GM19351 (cell line): ENCODE measurements at regions not wholly inside any gene's neighbourhood (a gene's known extent, or its start where the extent isn't known, plus 50 kb on each side); places are given as distances from the start of the nearest gene placed in this dataset.
"Not testable (repeated sequence)": the region's sequence is repeated elsewhere in the genome, so short reads cannot be mapped to it uniquely, and the experiment has no call there.

ENCODE experiments used
- ATAC-seq: cut with Tn5 transposase; IDR thresholded peaks from one replicate; pipeline ENCODE4 v1.9.1; 2021; ENCODE audit warnings: mild to moderate bottlenecking, moderate library complexity; ENCODE audit not compliant: unreplicated experiment

GRCh38 chr18:39238981-39239660 is 1673.5 kb upstream of the CELF4 start:
- ATAC-seq = no peak

DNA sequence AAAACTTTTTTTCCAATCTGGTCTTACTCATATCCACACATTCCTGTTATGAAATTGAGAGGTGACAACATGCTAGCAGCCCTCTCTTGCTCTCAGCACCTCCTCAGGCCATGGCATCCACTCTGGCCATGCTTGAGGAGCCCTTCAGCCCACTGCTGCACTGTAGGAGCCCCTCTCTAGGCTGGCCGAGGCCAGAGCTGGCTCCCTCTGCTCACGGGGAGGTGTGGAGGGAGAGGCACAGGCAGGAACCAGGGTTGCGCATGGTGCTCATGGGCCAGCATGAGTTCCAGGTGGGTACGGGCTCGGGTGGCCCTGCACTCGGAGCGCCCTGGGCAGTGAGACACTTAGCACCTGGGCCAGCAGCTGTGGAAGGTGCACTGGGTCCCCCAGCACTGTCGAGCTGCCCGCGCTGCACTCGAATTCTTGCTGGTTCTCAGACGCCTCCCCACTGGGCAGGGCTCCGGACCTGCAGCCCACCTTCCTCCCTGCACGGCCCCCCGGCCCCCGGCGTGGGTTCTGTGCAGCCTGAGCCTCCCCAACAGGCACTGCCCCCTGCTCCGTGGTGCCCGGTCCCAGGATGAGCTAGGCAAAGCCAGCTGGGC is 1669.6 kb upstream of the CELF4 start:
- ATAC-seq = no peak

DNA sequence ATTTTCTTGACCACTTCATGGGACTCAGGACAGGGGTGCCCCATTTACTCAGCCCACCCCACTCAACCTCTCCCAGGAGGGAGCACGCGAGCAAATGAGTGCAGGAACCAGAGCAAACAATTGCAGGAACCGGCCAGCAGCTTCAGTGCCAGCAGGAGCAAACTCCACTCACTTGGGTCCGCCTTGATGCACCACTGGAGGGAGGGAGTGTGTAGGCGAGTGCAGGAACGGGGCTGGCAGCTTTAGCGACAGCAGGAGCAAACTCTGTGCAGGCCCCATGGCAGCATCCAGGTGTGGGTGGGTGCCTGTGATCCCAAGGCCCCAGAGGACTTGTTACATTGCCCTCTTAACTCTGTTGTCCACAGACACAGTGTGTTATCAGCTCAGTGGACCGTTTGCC is 1667.3 kb upstream of the CELF4 start:
- no peak for ATAC-seq

GRCh38 chr18:39232490-39232889 is 1666.9 kb upstream of the CELF4 start:
- ATAC-seq = no peak

DNA sequence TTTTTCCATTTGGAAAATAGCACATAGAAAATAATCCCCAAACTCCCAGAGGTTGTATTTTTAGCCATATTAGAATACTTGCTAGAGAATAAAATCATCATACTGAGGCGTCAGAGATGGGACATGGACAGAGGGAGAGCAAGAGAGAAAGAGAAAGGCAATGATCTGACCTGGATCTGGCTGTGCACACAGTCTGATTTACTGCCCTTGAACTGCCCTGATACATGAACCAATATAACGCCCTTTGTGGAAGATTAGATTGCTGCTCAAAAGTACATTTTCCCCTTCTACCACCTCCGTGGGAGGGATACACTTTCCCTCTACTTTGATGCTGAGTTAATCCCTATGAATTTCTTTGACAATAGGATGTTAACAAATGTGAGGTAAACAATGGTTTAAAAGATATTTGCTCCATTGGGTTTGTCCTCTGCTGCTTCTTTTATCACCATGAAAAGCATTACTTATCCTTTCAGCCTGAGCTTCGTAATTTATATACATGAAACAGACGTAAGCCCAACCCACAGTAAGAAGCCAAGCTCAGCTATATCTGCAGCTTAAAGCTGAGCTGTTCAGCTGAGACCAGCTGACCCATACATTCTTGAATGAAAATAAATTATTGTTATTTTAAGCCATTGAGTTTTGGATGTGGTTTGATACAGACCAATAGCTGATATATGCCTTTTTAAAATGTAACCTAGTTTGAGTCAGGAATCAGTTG is 1664.6 kb upstream of the CELF4 start:
- no peak for ATAC-seq

- not testable (repeated sequence) for ATAC-seq
These were observed 1662.2 kb upstream of the CELF4 start for GRCh38 chr18:39227769-39228168.

GRCh38 chr18:39225373-39225772 is 1659.8 kb upstream of the CELF4 start:
- ATAC-seq = no peak

DNA sequence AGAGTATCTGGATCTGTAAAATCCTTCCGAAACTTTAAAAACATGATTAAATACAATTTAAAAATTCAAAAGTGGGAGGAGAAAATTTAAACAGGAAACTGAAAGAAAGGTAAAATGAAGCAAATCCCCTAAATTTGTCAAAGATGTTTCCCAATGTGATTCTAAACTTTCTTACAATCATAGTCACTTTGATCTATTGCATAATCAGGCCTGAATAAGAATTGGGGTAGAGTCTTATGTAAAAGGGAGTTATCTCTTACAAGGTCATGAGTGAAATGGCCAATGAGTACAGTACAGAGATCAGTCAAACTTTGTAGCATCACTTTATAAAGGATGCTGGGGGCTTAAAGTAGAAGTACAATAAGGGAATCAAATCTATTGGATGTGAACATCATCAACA is 1657.7 kb upstream of the CELF4 start:
- no peak for ATAC-seq

DNA sequence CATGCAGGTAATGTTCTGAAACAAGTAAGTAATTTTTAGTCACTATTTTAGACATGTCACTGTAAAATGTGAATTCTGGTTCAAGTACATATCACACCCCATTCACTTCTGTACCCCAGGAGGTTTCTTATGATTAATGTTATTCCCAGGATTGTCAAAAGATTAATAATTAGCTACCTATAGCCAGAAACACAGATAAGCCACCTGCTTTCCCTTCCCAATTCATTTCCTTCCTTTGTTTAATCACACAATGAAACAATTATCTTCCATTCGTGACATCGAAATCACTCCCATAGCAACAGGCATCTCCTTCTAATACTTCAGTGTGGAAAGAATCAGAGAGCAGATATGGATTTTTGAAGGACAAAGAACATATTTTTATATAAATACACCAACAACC is 1650.3 kb upstream of the CELF4 start:
- no peak for ATAC-seq

GRCh38 chr18:39211461-39211860 is 1645.9 kb upstream of the CELF4 start:
- ATAC-seq = no peak

GRCh38 chr18:39209173-39209572 is 1643.6 kb upstream of the CELF4 start:
- no peak for ATAC-seq

DNA sequence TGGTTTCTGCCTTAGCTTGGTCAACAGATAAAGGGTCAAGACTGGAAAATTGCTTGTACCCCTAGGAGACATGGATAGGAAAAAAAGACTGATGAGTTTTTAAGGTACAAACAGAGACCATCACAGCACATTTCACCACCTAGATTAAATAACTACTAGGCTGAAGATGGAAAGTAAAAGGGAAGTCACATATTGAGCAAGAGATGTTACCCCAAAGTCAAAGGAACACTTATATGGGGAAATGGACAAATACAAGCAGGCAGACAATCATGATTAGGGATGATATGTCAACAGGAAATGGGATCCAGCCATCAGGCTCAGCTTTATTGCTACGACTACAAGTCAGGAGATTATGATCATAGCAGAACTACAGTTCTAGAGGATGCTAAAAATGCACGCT is 1643.1 kb upstream of the CELF4 start:
- ATAC-seq = no peak

DNA sequence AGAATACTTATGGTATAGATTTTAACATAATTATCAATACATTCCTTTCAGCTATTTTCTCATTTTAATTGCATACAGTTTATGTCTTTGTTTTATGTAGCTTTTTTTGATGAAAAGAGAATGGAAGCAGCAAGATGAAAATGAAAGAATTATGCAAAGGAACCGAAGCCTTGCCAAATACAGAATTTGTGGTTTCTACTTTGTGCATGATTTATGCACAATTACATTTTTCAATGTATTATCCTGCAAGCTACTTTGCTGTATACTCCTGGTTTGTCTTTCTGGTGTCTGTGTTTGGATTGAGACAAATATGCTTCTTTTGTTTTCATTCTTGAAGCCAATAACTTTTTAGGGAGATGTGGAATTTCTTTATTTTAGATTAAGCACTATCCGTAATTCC is 1642.6 kb upstream of the CELF4 start:
- ATAC-seq = no peak

- not testable (repeated sequence) for ATAC-seq
These were observed 1641.0 kb upstream of the CELF4 start for GRCh38 chr18:39206398-39207103.

- ATAC-seq = no peak
These were observed 1640.1 kb upstream of the CELF4 start for GRCh38 chr18:39205565-39206195.

DNA sequence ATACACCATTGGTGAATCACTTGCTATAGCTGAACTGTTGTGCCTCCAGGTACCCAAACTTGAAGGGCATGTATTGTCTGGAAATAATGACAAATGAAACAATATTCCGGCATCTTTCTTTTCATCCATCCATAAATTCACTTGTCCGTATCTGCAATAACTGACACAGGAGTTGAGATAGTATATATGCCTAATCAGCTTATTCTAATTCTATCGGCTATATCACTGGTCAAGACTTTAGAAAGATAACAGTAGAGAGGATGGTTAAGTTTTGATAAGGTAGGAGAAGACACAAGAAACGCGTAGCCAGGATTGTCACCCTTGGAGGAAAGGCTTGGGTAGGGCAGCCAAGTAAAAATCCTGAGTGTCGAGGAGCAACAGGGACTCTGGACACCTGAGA is 1634.6 kb upstream of the CELF4 start:
- no peak for ATAC-seq

DNA sequence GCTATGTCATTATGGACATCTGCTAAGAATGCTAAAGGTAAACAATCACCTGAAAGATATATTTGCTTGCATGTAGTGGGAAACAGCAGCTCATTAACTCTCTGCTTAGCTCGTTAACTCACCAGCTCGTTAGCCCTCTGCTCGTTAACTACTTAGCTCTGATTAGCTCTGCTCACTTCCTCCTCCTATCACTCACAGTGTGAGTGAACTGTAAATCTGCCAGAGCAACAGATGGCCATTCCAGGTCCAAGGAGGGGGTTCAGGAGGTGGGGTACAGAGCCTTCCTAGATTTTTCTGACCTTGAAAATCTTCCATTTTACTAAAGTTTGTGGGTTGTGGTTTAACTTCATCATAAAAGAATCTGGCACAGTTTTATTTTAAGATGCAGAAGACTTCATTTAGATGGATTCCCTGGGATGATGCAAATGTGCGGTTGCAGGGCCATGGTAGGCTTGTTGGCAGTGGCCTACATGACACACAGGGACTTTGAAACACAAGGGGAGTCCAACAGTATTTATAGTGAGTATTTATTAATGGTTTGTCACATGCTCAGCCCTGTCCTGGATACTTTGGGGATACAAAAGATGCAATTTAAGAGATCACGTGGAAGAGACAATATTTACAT is 1633.7 kb upstream of the CELF4 start:
- no peak for ATAC-seq

DNA sequence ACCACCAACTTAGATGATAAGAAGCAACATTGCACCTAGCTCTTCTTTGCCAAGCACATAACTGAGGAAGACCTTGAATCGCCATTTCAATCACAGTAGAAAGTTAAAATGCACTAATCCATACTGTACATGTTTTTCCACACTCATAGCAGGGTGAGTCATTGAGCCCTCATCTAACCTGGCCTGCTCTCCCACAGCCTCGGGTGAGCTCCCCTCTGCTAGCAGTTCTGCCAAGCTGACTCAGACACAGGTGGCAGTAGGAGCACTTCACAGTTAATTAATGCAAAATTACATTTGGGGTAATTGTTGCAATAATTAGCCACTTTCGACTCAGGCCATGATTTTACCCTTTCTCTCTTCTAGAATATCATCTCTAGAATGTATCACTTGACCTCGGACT is 1632.8 kb upstream of the CELF4 start:
- no peak for ATAC-seq

- no peak for ATAC-seq
These were observed 1626.3 kb upstream of the CELF4 start for GRCh38 chr18:39191931-39192330.

DNA sequence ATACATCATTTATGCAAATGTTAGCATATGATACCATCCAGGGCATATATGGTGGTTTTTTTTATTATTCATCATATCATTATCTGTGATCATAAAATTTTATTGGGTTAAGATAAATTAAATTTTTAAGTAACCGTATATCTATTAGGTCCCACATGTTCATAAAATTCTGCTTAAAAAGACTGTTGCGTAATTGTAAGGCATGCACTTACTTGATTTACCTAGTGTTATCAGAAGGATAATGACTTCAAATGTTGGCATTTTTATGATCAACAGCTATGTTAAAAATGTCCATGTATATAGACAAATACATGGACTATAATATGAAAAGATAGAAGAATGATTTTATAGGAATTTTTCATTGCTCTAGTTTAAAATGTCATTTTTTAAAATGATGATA is 1625.5 kb upstream of the CELF4 start:
- no peak for ATAC-seq

DNA sequence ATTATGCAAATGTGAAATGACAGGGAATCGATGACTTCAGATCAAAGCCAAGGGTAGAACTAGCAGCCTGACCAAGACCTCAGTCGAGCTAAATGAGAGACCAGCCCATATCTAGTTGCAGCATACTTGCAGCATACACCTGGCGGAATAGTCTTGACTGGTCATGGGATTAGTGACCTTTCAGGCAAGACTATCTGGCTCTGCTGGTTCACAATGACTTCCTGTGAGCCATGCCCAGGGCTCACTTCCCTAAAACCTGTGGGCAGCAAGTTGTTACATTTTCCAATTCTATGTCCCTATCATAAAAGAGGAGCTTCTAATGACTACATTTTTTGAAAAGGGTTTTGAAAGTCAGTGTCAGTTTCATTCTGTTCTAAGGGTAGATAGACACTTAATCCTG is 1624.9 kb upstream of the CELF4 start:
- ATAC-seq = no peak
